T-helper 1 cell treated with Interleukin-12 subunit alpha and Interleukin-12 subunit beta and Interleukin-4 antibody, amounts not matched to agents 30 μg/mL and 1 μg/mL, for 36 hours (primary cell): ENCODE measurements at regions not wholly inside any gene's neighbourhood (a gene's known extent, or its start where the extent isn't known, plus 50 kb on each side); places are given as distances from the start of the nearest gene placed in this dataset.

Source experiments
- H3K27ac Mint-ChIP-seq: one replicate; pipeline ENCODE4 v1.8.0; 2021; ENCODE audit warnings: mild to moderate bottlenecking, mixed read lengths
- H3K27me3 Mint-ChIP-seq: one replicate; pipeline ENCODE4 v1.8.0; 2021; ENCODE audit warnings: low read depth, mixed read lengths
- H3K36me3 Mint-ChIP-seq: one replicate; pipeline ENCODE4 v1.8.0; 2021; ENCODE audit warnings: low read depth, mixed read lengths
- H3K4me1 Mint-ChIP-seq: one replicate; pipeline ENCODE4 v1.8.0; 2021; ENCODE audit warnings: low read depth, mixed read lengths
- H3K4me3 Mint-ChIP-seq: one replicate; pipeline ENCODE4 v1.8.0; 2021; ENCODE audit warnings: mild to moderate bottlenecking, moderate library complexity, mixed read lengths
- H3K9me3 Mint-ChIP-seq: one replicate; pipeline ENCODE4 v1.8.0; 2021; ENCODE audit warnings: mixed read lengths

DNA sequence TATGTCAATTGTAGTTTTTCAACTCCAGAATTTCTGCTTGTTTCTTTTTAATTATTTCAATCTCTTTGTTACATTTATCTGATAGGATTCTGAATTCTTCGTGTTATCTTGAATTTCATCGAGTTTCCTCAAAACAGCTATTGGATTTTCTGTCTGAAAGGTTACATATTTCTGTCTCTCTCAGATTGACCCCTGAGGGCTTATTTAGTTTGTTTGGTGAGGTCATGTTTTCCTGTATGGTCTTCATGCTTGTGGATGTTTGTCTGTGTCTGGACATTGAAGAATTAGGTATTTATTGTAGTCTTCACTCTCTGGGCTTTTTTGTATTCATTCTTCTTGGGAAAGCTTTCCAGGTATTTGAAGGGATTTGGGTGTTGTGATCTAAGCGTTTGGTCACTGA lies 85.6 kb downstream of the SNAPC1 start:
- H3K36me3 Mint-ChIP-seq: no peaks in the 10 kb centered on the region
- no peaks in the 10 kb centered on the region for H3K4me1 Mint-ChIP-seq
- H3K27me3 Mint-ChIP-seq: peaks cover 31% of the 10 kb centered on the region

GRCh38 chr14:61854898-61855297 lies 92.7 kb downstream of the SNAPC1 start:
- H3K27ac Mint-ChIP-seq: no peak overlapping the region
- no peaks in the 10 kb centered on the region for H3K9me3 Mint-ChIP-seq
- no peak overlapping the region for H3K4me3 Mint-ChIP-seq
- H3K36me3 Mint-ChIP-seq: no peaks in the 10 kb centered on the region
- no peaks in the 10 kb centered on the region for H3K4me1 Mint-ChIP-seq
- H3K27me3 Mint-ChIP-seq: peaks cover 52% of the 10 kb centered on the region

More for the DNA sequence above, 85.6 kb downstream of the SNAPC1 start:
- Mint-ChIP-seq H3K4me3 (no peak overlapping the region), H3K27ac (no peak overlapping the region), H3K9me3 (peaks cover 3% of the 10 kb centered on the region)

GRCh38 chr14:61860294-61860918 lies 98.2 kb downstream of the SNAPC1 start:
- no peaks in the 10 kb centered on the region for H3K36me3 Mint-ChIP-seq
- no peak overlapping the region for H3K4me3 Mint-ChIP-seq
- H3K27ac Mint-ChIP-seq: no peak overlapping the region
- peaks cover 49% of the 10 kb centered on the region for H3K27me3 Mint-ChIP-seq
- H3K9me3 Mint-ChIP-seq: no peaks in the 10 kb centered on the region
- H3K4me1 Mint-ChIP-seq: no peaks in the 10 kb centered on the region

- Mint-ChIP-seq H3K9me3 (no peaks in the 10 kb centered on the region), H3K4me3 (no peak overlapping the region), H3K27ac (no peak overlapping the region), H3K27me3 (peaks cover 46% of the 10 kb centered on the region), H3K36me3 (no peaks in the 10 kb centered on the region), H3K4me1 (no peaks in the 10 kb centered on the region)
Observed at GRCh38 chr14:61861320-61861865, 99.2 kb downstream of the SNAPC1 start.

- Mint-ChIP-seq H3K27me3 (peaks cover 55% of the 10 kb centered on the region), H3K4me1 (peaks cover 4% of the 10 kb centered on the region), H3K36me3 (no peaks in the 10 kb centered on the region), H3K9me3 (peaks cover under 1% of the 10 kb centered on the region), H3K27ac (no peak overlapping the region), H3K4me3 (no peak overlapping the region)
Observed at GRCh38 chr14:61864329-61864898, 102.2 kb downstream of the SNAPC1 start.

- peaks cover 16% of the 10 kb centered on the region for H3K9me3 Mint-ChIP-seq
- no peak overlapping the region for H3K4me3 Mint-ChIP-seq
- peaks cover 62% of the 10 kb centered on the region for H3K27me3 Mint-ChIP-seq
- peaks cover 1% of the 10 kb centered on the region for H3K36me3 Mint-ChIP-seq
- H3K27ac Mint-ChIP-seq: no peak overlapping the region
- peaks cover 8% of the 10 kb centered on the region for H3K4me1 Mint-ChIP-seq
Observed at GRCh38 chr14:61866932-61867920, 105.0 kb downstream of the SNAPC1 start.

DNA sequence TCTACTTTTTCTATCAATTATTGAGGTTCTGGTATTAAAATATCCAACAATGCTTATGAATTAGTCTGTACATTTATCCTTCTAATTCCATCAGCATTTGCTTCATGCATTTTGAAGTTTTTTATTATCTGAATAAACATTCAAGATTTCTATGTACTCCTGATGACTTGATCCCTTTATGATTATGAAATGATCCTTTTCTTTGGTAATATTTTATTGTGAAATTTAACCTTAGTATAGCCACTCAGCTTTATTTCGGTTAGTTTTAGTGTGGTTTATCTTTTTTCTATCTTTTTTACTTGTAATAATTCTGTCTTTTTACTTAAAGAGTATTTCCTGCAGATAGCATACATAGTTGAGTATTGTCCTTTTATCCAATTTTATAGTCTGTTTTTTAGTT lies 106.6 kb downstream of the SNAPC1 start:
- peaks cover 8% of the 10 kb centered on the region for H3K4me1 Mint-ChIP-seq
- H3K9me3 Mint-ChIP-seq: peaks cover 20% of the 10 kb centered on the region
- H3K27me3 Mint-ChIP-seq: peaks cover 67% of the 10 kb centered on the region
- no peak overlapping the region for H3K27ac Mint-ChIP-seq
- no peak overlapping the region for H3K4me3 Mint-ChIP-seq
- peaks cover 1% of the 10 kb centered on the region for H3K36me3 Mint-ChIP-seq

- peaks cover 1% of the 10 kb centered on the region for H3K36me3 Mint-ChIP-seq
- H3K27me3 Mint-ChIP-seq: peaks cover 73% of the 10 kb centered on the region
- H3K27ac Mint-ChIP-seq: no peak overlapping the region
- peaks cover 8% of the 10 kb centered on the region for H3K4me1 Mint-ChIP-seq
- peaks cover 20% of the 10 kb centered on the region for H3K9me3 Mint-ChIP-seq
- no peak overlapping the region for H3K4me3 Mint-ChIP-seq
Observed at GRCh38 chr14:61870163-61870562, 107.9 kb downstream of the SNAPC1 start.

GRCh38 chr14:61872452-61872851 lies 110.2 kb downstream of the SNAPC1 start:
- H3K27ac Mint-ChIP-seq: no peak overlapping the region
- peaks cover 20% of the 10 kb centered on the region for H3K9me3 Mint-ChIP-seq
- H3K4me1 Mint-ChIP-seq: peaks cover 4% of the 10 kb centered on the region
- H3K27me3 Mint-ChIP-seq: peaks cover 68% of the 10 kb centered on the region
- H3K36me3 Mint-ChIP-seq: peaks cover 1% of the 10 kb centered on the region
- no peak overlapping the region for H3K4me3 Mint-ChIP-seq

GRCh38 chr14:61875483-61875882 lies 113.3 kb downstream of the SNAPC1 start:
- Mint-ChIP-seq H3K4me1 (no peaks in the 10 kb centered on the region), H3K36me3 (no peaks in the 10 kb centered on the region), H3K9me3 (peaks cover 10% of the 10 kb centered on the region), H3K27me3 (peaks cover 67% of the 10 kb centered on the region), H3K4me3 (no peak overlapping the region), H3K27ac (no peak overlapping the region)

- H3K4me3 Mint-ChIP-seq: no peak overlapping the region
- peaks cover 4% of the 10 kb centered on the region for H3K9me3 Mint-ChIP-seq
- H3K27me3 Mint-ChIP-seq: peaks cover 66% of the 10 kb centered on the region
- no peaks in the 10 kb centered on the region for H3K4me1 Mint-ChIP-seq
- H3K27ac Mint-ChIP-seq: no peak overlapping the region
- no peaks in the 10 kb centered on the region for H3K36me3 Mint-ChIP-seq
Observed at GRCh38 chr14:61876362-61877034, 114.3 kb downstream of the SNAPC1 start.

- peaks cover 71% of the 10 kb centered on the region for H3K27me3 Mint-ChIP-seq
- H3K4me3 Mint-ChIP-seq: no peak overlapping the region
- no peak overlapping the region for H3K27ac Mint-ChIP-seq
- H3K9me3 Mint-ChIP-seq: peaks cover 4% of the 10 kb centered on the region
- no peaks in the 10 kb centered on the region for H3K4me1 Mint-ChIP-seq
- H3K36me3 Mint-ChIP-seq: no peaks in the 10 kb centered on the region
Observed at GRCh38 chr14:61877035-61877390, 114.8 kb downstream of the SNAPC1 start.

GRCh38 chr14:61877768-61878167 lies 115.5 kb downstream of the SNAPC1 start:
- no peaks in the 10 kb centered on the region for H3K36me3 Mint-ChIP-seq
- no peaks in the 10 kb centered on the region for H3K4me1 Mint-ChIP-seq
- peaks cover under 1% of the 10 kb centered on the region for H3K9me3 Mint-ChIP-seq
- no peak overlapping the region for H3K27ac Mint-ChIP-seq
- H3K4me3 Mint-ChIP-seq: no peak overlapping the region
- H3K27me3 Mint-ChIP-seq: peaks cover 70% of the 10 kb centered on the region

GRCh38 chr14:61878931-61879330 lies 116.7 kb downstream of the SNAPC1 start:
- Mint-ChIP-seq H3K36me3 (no peaks in the 10 kb centered on the region), H3K27me3 (peaks cover 68% of the 10 kb centered on the region), H3K9me3 (no peaks in the 10 kb centered on the region), H3K4me1 (no peaks in the 10 kb centered on the region), H3K27ac (no peak overlapping the region), H3K4me3 (no peak overlapping the region)
